Mesenchymal stem cell (in vitro differentiated cells and primary cell): ENCODE measurements at regions not wholly inside any gene's neighbourhood (a gene's known extent, or its start where the extent isn't known, plus 50 kb on each side); places are given as distances from the start of the nearest gene placed in this dataset.

Experiments
- DNase-seq: peaks from one replicate; pipeline ENCODE4 v3.0.0-alpha.2; 2013
- H2AFZ ChIP-seq: one replicate; pipeline ENCODE4 v1.6.1; 2013; ENCODE audit warnings: low read depth, mild to moderate bottlenecking, control low read depth, inconsistent platforms, low read length, moderate library complexity
- H2AK5ac ChIP-seq: 2 replicates; pipeline ENCODE4 v1.6.1; 2013; ENCODE audit warnings: low read length, moderate library complexity, mild to moderate bottlenecking, inconsistent platforms; ENCODE audit not compliant: severe bottlenecking
- H2BK120ac ChIP-seq: one replicate; pipeline ENCODE4 v1.6.1; 2013; ENCODE audit warnings: low read depth, mild to moderate bottlenecking, inconsistent platforms, low read length, moderate library complexity
- H2BK12ac ChIP-seq, 2 experiments: one replicate each; pipeline ENCODE4 v1.6.1; 2013; ENCODE audit warnings: inconsistent platforms in 2 of 2, low read length in 2 of 2, mild to moderate bottlenecking in 2 of 2, moderate library complexity in 2 of 2, control low read depth in 1 of 2
- H2BK15ac ChIP-seq: one replicate; pipeline ENCODE4 v1.6.1; 2013; ENCODE audit warnings: mild to moderate bottlenecking, low read depth, inconsistent platforms; ENCODE audit not compliant: poor library complexity, severe bottlenecking
- H2BK5ac ChIP-seq: 2 replicates; pipeline ENCODE4 v1.6.1; 2013; ENCODE audit warnings: low read depth, mild to moderate bottlenecking, low read length, control low read depth, inconsistent platforms; ENCODE audit not compliant: poor library complexity, severe bottlenecking
- H3K14ac ChIP-seq, 2 experiments: one replicate each; pipeline ENCODE4 v1.6.1; 2013; ENCODE audit warnings: inconsistent platforms in 2 of 2, low read length in 2 of 2, control low read depth in 1 of 2, mild to moderate bottlenecking in 1 of 2, moderate library complexity in 1 of 2
- H3K18ac ChIP-seq, 2 experiments: one replicate each; pipeline ENCODE4 v1.6.1; 2013; ENCODE audit warnings: inconsistent platforms in 2 of 2, low read length in 2 of 2, control low read depth in 1 of 2, low read depth in 1 of 2, mild to moderate bottlenecking in 1 of 2
- H3K23ac ChIP-seq, 2 experiments: one replicate each; pipeline ENCODE4 v1.6.1; 2013; ENCODE audit warnings: inconsistent platforms in 2 of 2, low read length in 2 of 2, mild to moderate bottlenecking in 2 of 2, moderate library complexity in 2 of 2, control low read depth in 1 of 2
- H3K27ac ChIP-seq: 2 replicates; pipeline ENCODE4 v1.5.1; 2013; ENCODE audit warnings: mild to moderate bottlenecking, moderate library complexity, low read length, control low read depth, inconsistent platforms; ENCODE audit not compliant: poor library complexity, severe bottlenecking
- H3K27me3 ChIP-seq, 2 experiments: 2 replicates each; pipeline versions ENCODE4 v1.6.1 to v1.7.0; 2013; ENCODE audit warnings: low read length in 2 of 2, mild to moderate bottlenecking in 2 of 2, moderate library complexity in 2 of 2, control low read depth in 1 of 2, inconsistent platforms in 1 of 2; ENCODE audit not compliant: control insufficient read depth in 1 of 2, insufficient read depth in 1 of 2
- H3K36me3 ChIP-seq, 2 experiments: 2 replicates each; pipeline versions ENCODE4 v1.6.1 to v1.7.0; 2013; ENCODE audit warnings: low read length in 2 of 2, control low read depth in 1 of 2, inconsistent platforms in 1 of 2, low read depth in 1 of 2, mild to moderate bottlenecking in 1 of 2; ENCODE audit not compliant: insufficient read depth in 2 of 2, control insufficient read depth in 1 of 2
- H3K4ac ChIP-seq, 2 experiments: one replicate each; pipeline ENCODE4 v1.6.1; 2013; ENCODE audit warnings: inconsistent platforms in 2 of 2, low read length in 2 of 2, mild to moderate bottlenecking in 2 of 2, moderate library complexity in 2 of 2, control low read depth in 1 of 2, low read depth in 1 of 2
- H3K4me1 ChIP-seq: 2 replicates; pipeline ENCODE4 v1.6.1; 2013; ENCODE audit warnings: low read depth, low read length, control low read depth; ENCODE audit not compliant: control insufficient read depth, insufficient read depth
- H3K4me2 ChIP-seq: 2 replicates; pipeline ENCODE4 v1.6.1; 2013; ENCODE audit warnings: low read length, mild to moderate bottlenecking, inconsistent platforms; ENCODE audit not compliant: poor library complexity, severe bottlenecking
- H3K4me3 ChIP-seq, 2 experiments: 2 replicates each; pipeline versions ENCODE4 v1.5.1 to v1.7.0; 2013; ENCODE audit warnings: low read length in 2 of 2, mild to moderate bottlenecking in 2 of 2, control low read depth in 1 of 2, low read depth in 1 of 2; ENCODE audit not compliant: insufficient read depth in 1 of 2
- H3K79me1 ChIP-seq: replicated peaks from 2 replicates; pipeline ENCODE4 v1.6.1; 2013; ENCODE audit warnings: mild to moderate bottlenecking, control low read depth, low read length, inconsistent platforms; ENCODE audit not compliant: poor library complexity, severe bottlenecking
- H3K9ac ChIP-seq: 2 replicates; pipeline ENCODE4 v1.7.0; 2013; ENCODE audit warnings: mild to moderate bottlenecking, low read length, moderate library complexity
- H3K9me3 ChIP-seq: 2 replicates; pipeline ENCODE4 v1.7.0; 2013; ENCODE audit warnings: mild to moderate bottlenecking, low read length; ENCODE audit not compliant: control insufficient read depth
- H4K8ac ChIP-seq: one replicate; pipeline ENCODE4 v1.6.1; 2013; ENCODE audit warnings: inconsistent platforms, mild to moderate bottlenecking, low read length, moderate library complexity
- H4K91ac ChIP-seq: one replicate; pipeline ENCODE4 v1.6.1; 2013; ENCODE audit warnings: mild to moderate bottlenecking, low read length, inconsistent platforms
- WGBS: methylation state at CpG from one replicate; pipeline ENCODE4 v1.1.7; 2013; ENCODE audit warnings: mixed read lengths; 5-methylcytosine and 5-hydroxymethylcytosine counted together

DNA sequence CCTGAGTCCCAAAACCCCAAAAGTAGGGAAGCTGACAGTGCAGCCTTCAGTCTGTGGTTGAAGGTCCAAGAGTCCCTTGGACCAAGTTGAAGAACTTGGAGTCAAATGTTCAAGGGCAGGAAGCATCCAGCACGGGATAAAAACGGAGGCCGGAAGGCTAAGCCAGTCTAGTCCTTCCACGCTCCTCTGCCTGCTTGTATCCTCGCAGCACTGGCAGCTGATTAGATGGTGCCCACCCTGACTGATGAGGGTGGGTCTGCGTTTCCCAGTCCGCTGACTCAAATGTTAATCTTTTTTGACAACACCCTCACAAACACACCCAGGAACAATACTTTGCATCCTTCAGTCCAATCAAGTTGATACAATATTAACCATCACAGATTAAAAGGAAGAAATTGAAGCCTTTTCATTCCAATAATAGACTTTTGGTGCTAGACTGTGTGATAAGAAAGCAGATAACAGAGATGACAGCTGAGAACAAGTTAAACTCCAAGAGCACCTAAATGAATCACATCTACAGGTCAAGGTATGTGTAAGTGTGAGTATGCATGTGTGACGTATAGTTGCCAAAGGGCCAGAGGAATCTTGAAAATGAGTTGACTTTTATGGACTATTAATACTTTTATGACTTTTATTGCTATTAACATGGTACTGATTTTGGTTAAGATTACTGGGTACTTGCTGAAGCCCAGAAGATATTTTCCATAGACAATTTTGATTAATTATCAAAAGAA lies 933.5 kb upstream of the SOX9 start:
- Histone ChIP-seq H3K36me3 (no peaks in the 10 kb centered on the region), H3K79me1 (no peaks in the 10 kb centered on the region), H2BK5ac (no peak overlapping the region), H2BK12ac (peak overlapping the region in 1 of 2 experiments; percentile 83), H3K18ac (peak overlapping the region in 1 of 2 experiments; percentile 77), H3K9ac (no peak overlapping the region), H3K27me3 (no peaks in the 10 kb centered on the region), H4K91ac (no peak overlapping the region), H3K4me2 (no peak overlapping the region), H2AK5ac (peak overlapping the region; percentile 53), H3K27ac (no peak overlapping the region), H4K8ac (no peak overlapping the region), H3K9me3 (no peaks in the 10 kb centered on the region), H2BK120ac (no peak overlapping the region), H3K14ac (no peak overlapping the region), H3K4me3 (no peak overlapping the region), H3K23ac (no peak overlapping the region), H3K4ac (peak overlapping the region in 1 of 2 experiments; percentile 41), H2AFZ (no peak overlapping the region), H3K4me1 (peaks cover 8% of the 10 kb centered on the region), H2BK15ac (no peak overlapping the region)
- WGBS: 95% methylated on average over 8 of the region's 8 CpGs
- no peak for DNase-seq

DNA sequence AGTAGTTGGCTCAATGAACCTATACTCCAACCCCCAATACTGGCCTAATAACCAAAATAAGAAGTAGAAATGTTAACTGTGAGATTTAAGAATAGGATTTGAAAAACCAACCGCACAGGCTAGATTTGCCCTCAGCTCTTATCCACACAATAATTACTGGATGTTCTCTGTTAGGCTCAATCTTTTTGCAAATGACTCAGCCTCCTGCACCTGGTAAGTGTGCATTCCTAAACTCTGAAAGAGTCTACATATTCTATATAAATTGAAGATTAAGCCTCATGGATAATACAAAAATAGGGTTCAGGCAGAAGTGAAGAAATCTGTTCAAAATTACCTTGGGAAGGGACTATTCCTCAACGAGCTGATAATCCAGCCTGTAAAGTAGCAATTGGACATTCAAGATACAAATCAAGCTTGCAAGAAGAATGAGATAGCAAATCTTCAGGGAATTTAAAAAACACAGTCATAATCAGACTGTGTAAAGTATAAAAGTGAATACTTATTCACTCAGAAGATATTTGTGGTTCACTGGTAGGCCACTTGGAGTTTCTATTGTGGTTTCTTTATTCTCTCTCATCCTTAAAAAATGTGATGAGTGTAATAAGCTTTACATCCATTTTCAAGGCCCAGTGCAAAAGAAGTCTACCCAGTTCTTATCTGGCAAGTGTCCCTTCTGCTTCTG lies 931.9 kb upstream of the SOX9 start:
- 0% methylated on average over 1 of the region's 2 CpGs for WGBS

DNA sequence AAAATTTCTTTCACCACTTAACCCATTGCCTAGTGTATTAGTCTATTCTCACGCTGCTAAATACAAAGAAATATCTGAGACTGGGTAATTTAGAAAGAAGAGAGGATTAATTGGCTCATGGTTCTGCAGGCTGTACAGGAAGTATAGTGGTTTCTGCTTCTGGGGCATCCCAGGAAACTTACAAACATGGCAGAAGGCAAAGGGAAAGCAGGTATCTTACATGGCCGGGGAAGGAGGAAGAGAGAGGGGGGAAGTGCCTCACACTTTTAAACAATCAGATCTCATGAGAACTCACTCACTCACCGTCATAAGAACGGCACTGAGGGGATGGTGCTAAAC lies 931.4 kb upstream of the SOX9 start:
- peak overlapping the region; percentile 72 to 85 for H2BK12ac ChIP-seq
- no peak for DNase-seq
- H2BK120ac ChIP-seq: no peak overlapping the region
- peak overlapping the region; percentile 88 for H3K27ac ChIP-seq
- peaks cover 8% of the 10 kb centered on the region for H3K4me1 ChIP-seq
- WGBS: 32% methylated on average over 3 of the region's 4 CpGs
- H3K14ac ChIP-seq: no peak overlapping the region
- H3K79me1 ChIP-seq: no peaks in the 10 kb centered on the region
- peak overlapping the region; percentile 40 for H4K8ac ChIP-seq
- H3K9me3 ChIP-seq: no peaks in the 10 kb centered on the region
- no peak overlapping the region for H2BK15ac ChIP-seq
- no peak overlapping the region for H3K23ac ChIP-seq
- no peak overlapping the region for H3K4me2 ChIP-seq
- H2BK5ac ChIP-seq: peak overlapping the region; percentile 45
- H3K18ac ChIP-seq: peak overlapping the region; percentile 46 to 67
- H2AFZ ChIP-seq: no peak overlapping the region
- H2AK5ac ChIP-seq: peak overlapping the region; percentile 86
- peak overlapping the region in 1 of 2 experiments; percentile 4 for H3K4ac ChIP-seq
- H3K9ac ChIP-seq: peak overlapping the region; percentile 8
- H3K36me3 ChIP-seq: no peaks in the 10 kb centered on the region
- no peak overlapping the region for H4K91ac ChIP-seq
- no peaks in the 10 kb centered on the region for H3K27me3 ChIP-seq
- H3K4me3 ChIP-seq: no peak overlapping the region

More for the DNA sequence above, 931.9 kb upstream of the SOX9 start:
- H3K4me1 ChIP-seq: peaks cover 8% of the 10 kb centered on the region
- H3K9ac ChIP-seq: peak overlapping the region; percentile 6
- no peak overlapping the region for H3K4me3 ChIP-seq
- peak; percentile 94 for DNase-seq
- H3K27me3 ChIP-seq: no peaks in the 10 kb centered on the region
- no peak overlapping the region for H2BK5ac ChIP-seq
- no peak overlapping the region for H2BK15ac ChIP-seq
- H3K4ac ChIP-seq: no peak overlapping the region
- no peaks in the 10 kb centered on the region for H3K79me1 ChIP-seq
- no peaks in the 10 kb centered on the region for H3K9me3 ChIP-seq
- peak overlapping the region; percentile 40 for H3K4me2 ChIP-seq
- H3K36me3 ChIP-seq: no peaks in the 10 kb centered on the region
- no peak overlapping the region for H3K14ac ChIP-seq
- H2AFZ ChIP-seq: no peak overlapping the region
- H3K27ac ChIP-seq: peak overlapping the region; percentile 89
- H3K18ac ChIP-seq: no peak overlapping the region
- H4K8ac ChIP-seq: no peak overlapping the region
- no peak overlapping the region for H2BK12ac ChIP-seq
- H3K23ac ChIP-seq: no peak overlapping the region
- H4K91ac ChIP-seq: no peak overlapping the region
- H2AK5ac ChIP-seq: no peak overlapping the region
- H2BK120ac ChIP-seq: no peak overlapping the region

DNA sequence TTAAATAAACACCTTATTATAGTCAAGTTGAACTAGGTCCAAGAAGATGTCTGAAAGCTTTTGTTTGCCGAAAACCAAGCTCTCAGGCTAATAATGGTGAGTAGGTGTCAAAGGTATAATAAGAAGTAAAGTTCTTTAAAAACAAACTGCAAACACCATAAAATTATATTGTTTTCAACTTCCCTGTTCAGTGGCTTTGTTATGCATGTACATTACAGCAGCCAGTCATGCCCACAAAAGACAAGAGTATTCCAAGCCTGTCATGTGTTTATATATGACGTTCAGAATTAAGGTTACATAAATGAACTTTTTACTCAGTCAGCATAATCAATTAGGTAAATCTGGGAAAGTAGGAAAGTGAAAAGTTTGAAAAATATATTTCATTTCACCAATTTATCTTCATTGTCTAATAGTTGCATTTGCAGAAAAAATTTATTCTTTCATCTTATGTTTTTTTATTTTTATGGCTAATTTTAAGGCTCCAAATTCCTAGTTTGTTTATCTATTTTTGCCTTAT lies 928.7 kb upstream of the SOX9 start:
- H4K8ac ChIP-seq: no peak overlapping the region
- no peak for DNase-seq

More for the DNA sequence above, 928.7 kb upstream of the SOX9 start:
- no peak overlapping the region for H3K9ac ChIP-seq
- no peaks in the 10 kb centered on the region for H3K9me3 ChIP-seq
- no CpG with 5 or more reads among the region's 2 CpGs for WGBS
- H2BK15ac ChIP-seq: no peak overlapping the region
- H3K4me1 ChIP-seq: peaks cover 7% of the 10 kb centered on the region
- H3K4me2 ChIP-seq: no peak overlapping the region
- no peak overlapping the region for H4K91ac ChIP-seq
- no peaks in the 10 kb centered on the region for H3K79me1 ChIP-seq
- H2BK5ac ChIP-seq: no peak overlapping the region
- no peak overlapping the region for H3K4ac ChIP-seq
- no peak overlapping the region for H3K18ac ChIP-seq
- H2AK5ac ChIP-seq: no peak overlapping the region
- H3K36me3 ChIP-seq: no peaks in the 10 kb centered on the region
- no peak overlapping the region for H3K23ac ChIP-seq
- H2BK12ac ChIP-seq: no peak overlapping the region
- no peak overlapping the region for H3K4me3 ChIP-seq
- no peak overlapping the region for H2BK120ac ChIP-seq
- no peak overlapping the region for H3K14ac ChIP-seq
- no peak overlapping the region for H3K27ac ChIP-seq
- H3K27me3 ChIP-seq: no peaks in the 10 kb centered on the region
- no peak overlapping the region for H2AFZ ChIP-seq
